Keratinocyte (primary cell): ENCODE measurements at regions not wholly inside any gene's neighbourhood (a gene's known extent, or its start where the extent isn't known, plus 50 kb on each side); places are given as distances from the start of the nearest gene placed in this dataset.

Experiments used
- DNase-seq: peaks from one replicate; pipeline ENCODE4 v3.0.0-alpha.2; 2011; ENCODE audit warnings: low read depth, missing footprints, low spot score
- FAIRE-seq: peaks from 2 replicates; lab custom pipeline; 2011; peaks lifted over from hg19 to GRCh38; lab: Jason Lieb, UNC
- H2AFZ ChIP-seq: 2 replicates; pipeline ENCODE4 v1.6.0; 2012; ENCODE audit warnings: low read length, control low read depth, inconsistent platforms; ENCODE audit not compliant: control insufficient read depth
- H3K27ac ChIP-seq: 2 replicates; pipeline ENCODE4 v1.5.1; 2011; ENCODE audit warnings: low read length; ENCODE audit not compliant: control insufficient read depth, insufficient read depth
- H3K27me3 ChIP-seq: 3 replicates; pipeline ENCODE4 v1.6.0; 2011; ENCODE audit warnings: low read length; ENCODE audit not compliant: control insufficient read depth, insufficient read depth; ENCODE audit errors: extremely low read depth
- H3K36me3 ChIP-seq, 2 experiments: 2 replicates in 1 of 2; 3 replicates in 1 of 2; pipeline ENCODE4 v1.5.1; 2011; ENCODE audit warnings: low read length in 2 of 2, mild to moderate bottlenecking in 1 of 2; ENCODE audit not compliant: control insufficient read depth in 2 of 2, insufficient read depth in 2 of 2; ENCODE audit errors: extremely low read depth in 1 of 2
- H3K4me1 ChIP-seq: 3 replicates; pipeline ENCODE4 v1.5.1; 2011; ENCODE audit warnings: low read length; ENCODE audit not compliant: control insufficient read depth, insufficient read depth; ENCODE audit errors: extremely low read depth
- H3K4me2 ChIP-seq: 3 replicates; pipeline ENCODE4 v1.6.0; 2011; ENCODE audit warnings: low read depth, low read length; ENCODE audit not compliant: control insufficient read depth, insufficient read depth; ENCODE audit errors: extremely low read depth
- H3K4me3 ChIP-seq, 3 experiments: fragments of 200-600 bp in 1 of 3; sonication (generic) in 1 of 3; 2 replicates in 2 of 3; 3 replicates in 1 of 3; pipeline ENCODE4 v1.5.1; 2011 to 2016; ENCODE audit warnings: low read length in 3 of 3, mild to moderate bottlenecking in 3 of 3, control low read depth in 2 of 3, inconsistent platforms in 1 of 3, low read depth in 1 of 3, mixed read lengths in 1 of 3, mixed run types in 1 of 3, moderate library complexity in 1 of 3; ENCODE audit not compliant: control insufficient read depth in 2 of 3, insufficient read depth in 2 of 3; ENCODE audit errors: extremely low read depth in 1 of 3
- H3K79me2 ChIP-seq: 2 replicates; pipeline ENCODE4 v1.6.0; 2012; ENCODE audit warnings: low read length; ENCODE audit not compliant: control insufficient read depth, insufficient read depth
- H3K9ac ChIP-seq: 3 replicates; pipeline ENCODE4 v1.6.0; 2011; ENCODE audit warnings: low read length; ENCODE audit not compliant: control insufficient read depth, insufficient read depth; ENCODE audit errors: extremely low read depth
- H3K9me1 ChIP-seq: 3 replicates; pipeline ENCODE4 v1.6.0; 2011; ENCODE audit warnings: low read length; ENCODE audit not compliant: control insufficient read depth, insufficient read depth; ENCODE audit errors: extremely low read depth
- H3K9me3 ChIP-seq: 2 replicates; pipeline ENCODE4 v1.5.1; 2012; ENCODE audit warnings: low read depth, low read length; ENCODE audit not compliant: control insufficient read depth
- H4K20me1 ChIP-seq: 3 replicates; pipeline ENCODE4 v1.6.0; 2011; ENCODE audit warnings: low read length; ENCODE audit not compliant: control insufficient read depth, insufficient read depth; ENCODE audit errors: extremely low read depth
- EZH2 ChIP-seq: IDR thresholded peaks from one replicate; pipeline ENCODE4 v1.6.1; 2012; ENCODE audit warnings: inconsistent platforms, mild to moderate bottlenecking, low read length, moderate library complexity
- dilution Hi-C: fragments of 300-500 bp; cut with MboI; formaldehyde crosslinking; loops from one replicate; pipeline ENCODE4 v1.7.0; 2020; ENCODE audit warnings: low sequenced_read_pairs; ENCODE audit not compliant: extremely low pct_ligation_motif_present
- TF ChIP-seq, protein P1 (sequence below), 3 experiments: IDR thresholded peaks in 1 of 3; conservative IDR thresholded peaks in 1 of 3; optimal IDR thresholded peaks in 1 of 3; 2 replicates in 2 of 3; 3 replicates in 1 of 3; pipeline versions ENCODE3 to v1.5.1; 2011; ENCODE audit warnings: low read length in 3 of 3, mild to moderate bottlenecking in 3 of 3, moderate library complexity in 2 of 3, control low read depth in 1 of 3, inconsistent platforms in 1 of 3; ENCODE audit not compliant: insufficient read depth in 2 of 3; ENCODE audit errors: extremely low read depth in 1 of 3

DNA sequence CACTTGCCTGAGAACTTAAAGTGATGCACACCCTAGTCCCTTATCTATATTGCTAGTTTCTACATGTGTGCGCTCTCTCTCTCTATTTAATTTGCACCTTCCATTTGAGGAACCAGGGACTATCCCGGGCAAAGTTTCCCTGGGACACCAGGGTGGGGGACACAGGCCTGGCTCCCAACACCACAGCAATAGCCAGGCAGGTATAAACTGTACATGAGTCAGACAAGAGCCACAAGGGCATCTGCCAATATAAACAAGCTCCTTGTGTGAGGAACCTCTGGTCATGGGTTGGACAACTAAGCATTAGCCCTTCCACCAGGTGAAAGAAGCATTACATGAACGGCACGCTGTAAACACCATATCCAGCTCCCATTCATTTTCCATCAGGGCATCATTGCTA lies 455.5 kb downstream of the STIM2 start:
- H3K9ac ChIP-seq, result no peak overlapping the region
- no peak for TF ChIP-seq EZH2
- TF ChIP-seq, protein P1, sequence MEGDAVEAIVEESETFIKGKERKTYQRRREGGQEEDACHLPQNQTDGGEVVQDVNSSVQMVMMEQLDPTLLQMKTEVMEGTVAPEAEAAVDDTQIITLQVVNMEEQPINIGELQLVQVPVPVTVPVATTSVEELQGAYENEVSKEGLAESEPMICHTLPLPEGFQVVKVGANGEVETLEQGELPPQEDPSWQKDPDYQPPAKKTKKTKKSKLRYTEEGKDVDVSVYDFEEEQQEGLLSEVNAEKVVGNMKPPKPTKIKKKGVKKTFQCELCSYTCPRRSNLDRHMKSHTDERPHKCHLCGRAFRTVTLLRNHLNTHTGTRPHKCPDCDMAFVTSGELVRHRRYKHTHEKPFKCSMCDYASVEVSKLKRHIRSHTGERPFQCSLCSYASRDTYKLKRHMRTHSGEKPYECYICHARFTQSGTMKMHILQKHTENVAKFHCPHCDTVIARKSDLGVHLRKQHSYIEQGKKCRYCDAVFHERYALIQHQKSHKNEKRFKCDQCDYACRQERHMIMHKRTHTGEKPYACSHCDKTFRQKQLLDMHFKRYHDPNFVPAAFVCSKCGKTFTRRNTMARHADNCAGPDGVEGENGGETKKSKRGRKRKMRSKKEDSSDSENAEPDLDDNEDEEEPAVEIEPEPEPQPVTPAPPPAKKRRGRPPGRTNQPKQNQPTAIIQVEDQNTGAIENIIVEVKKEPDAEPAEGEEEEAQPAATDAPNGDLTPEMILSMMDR (optimal IDR thresholded peaks at IDR 0.05 in 1 of 3, IDR thresholded peaks at IDR 0.05 in 1 of 3, conservative IDR thresholded peaks at IDR 0.05 in 1 of 3; ENCODE audit: extremely low read depth in 1 of 3, insufficient read depth in 2 of 3, low read length in 3 of 3), result no peak
- no peaks in the 10 kb centered on the region for H3K36me3 ChIP-seq
- H2AFZ ChIP-seq, result no peak overlapping the region
- H3K4me1 ChIP-seq, result no peaks in the 10 kb centered on the region
- H3K4me3 ChIP-seq, result no peak overlapping the region
- FAIRE-seq, result no peak
- no peaks in the 10 kb centered on the region for H4K20me1 ChIP-seq
- H3K79me2 ChIP-seq, result no peaks in the 10 kb centered on the region
- no peaks in the 10 kb centered on the region for H3K9me3 ChIP-seq
- no peak overlapping the region for H3K4me2 ChIP-seq
- dilution Hi-C loops, result no loop called here
- no peaks in the 10 kb centered on the region for H3K9me1 ChIP-seq
- DNase-seq, result no peak
- H3K27ac ChIP-seq, result no peak overlapping the region
- H3K27me3 ChIP-seq, result no peaks in the 10 kb centered on the region

DNA sequence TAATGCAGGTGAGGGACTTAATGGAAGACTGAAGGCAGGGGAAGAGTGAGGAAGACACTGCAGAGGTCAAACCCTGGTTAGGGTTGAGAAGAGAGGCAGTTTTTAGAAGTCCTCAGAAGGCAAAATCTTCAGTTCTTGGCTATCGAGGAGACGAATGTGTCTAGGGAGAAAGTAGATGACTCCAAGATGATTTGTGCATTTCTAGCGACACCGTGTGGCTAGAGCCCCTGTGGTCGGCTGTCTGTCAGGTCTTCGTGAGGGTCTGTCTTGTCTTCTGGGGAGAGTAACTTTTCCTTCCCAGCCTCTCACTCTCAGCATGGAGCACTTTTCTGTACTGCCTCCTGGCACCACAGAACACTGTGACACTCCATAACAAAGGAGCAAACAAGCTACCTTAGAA lies 458.1 kb downstream of the STIM2 start:
- FAIRE-seq (no peak), DNase-seq (no peak)
- dilution Hi-C loops, result no loop called here
- no peak for TF ChIP-seq EZH2
- TF ChIP-seq, protein P1 (optimal IDR thresholded peaks at IDR 0.05 in 1 of 3, IDR thresholded peaks at IDR 0.05 in 1 of 3, conservative IDR thresholded peaks at IDR 0.05 in 1 of 3; ENCODE audit: extremely low read depth in 1 of 3, insufficient read depth in 2 of 3, low read length in 3 of 3), result peak; percentile 44 to 65 (median 62)
- Histone ChIP-seq H3K79me2 (no peaks in the 10 kb centered on the region), H3K4me3 (no peak overlapping the region), H3K27me3 (no peaks in the 10 kb centered on the region), H2AFZ (no peak overlapping the region), H3K27ac (no peak overlapping the region), H3K4me1 (no peaks in the 10 kb centered on the region), H3K9me3 (no peaks in the 10 kb centered on the region), H3K9ac (no peak overlapping the region), H3K4me2 (no peak overlapping the region), H3K36me3 (no peaks in the 10 kb centered on the region), H4K20me1 (no peaks in the 10 kb centered on the region), H3K9me1 (no peaks in the 10 kb centered on the region)
